ENCODE measurements at regions not wholly inside any gene's neighbourhood (a gene's known extent, or its start where the extent isn't known, plus 50 kb on each side); places are given as distances from the start of the nearest gene placed in this dataset.

DNA sequence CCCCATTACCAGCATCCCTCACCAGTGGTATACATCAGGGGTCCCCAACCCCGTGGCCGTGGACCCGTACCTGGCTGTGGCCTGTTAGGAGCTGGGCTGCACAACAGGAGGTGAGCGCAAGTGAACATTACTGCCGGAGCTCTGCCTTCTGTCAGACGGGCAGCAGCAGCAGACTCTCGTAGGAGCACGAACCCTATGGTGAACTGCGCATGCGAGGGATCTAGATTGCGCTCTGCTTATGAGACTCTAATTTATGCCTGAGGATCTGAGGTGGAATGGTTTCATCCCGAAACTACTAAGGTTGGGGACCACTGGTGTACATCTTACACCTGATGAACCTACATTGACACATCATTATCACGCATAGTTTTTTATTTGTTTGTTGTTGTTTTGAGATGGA is 52.8 kb upstream of the DHX15 start:
- CTCF ChIA-PET: no interaction called here
- H3K27me3 ChIP-seq (ENCODE audit: control insufficient read depth, insufficient read depth, low read length): no peaks in the 10 kb centered on the region; the same call in none of the 2 replicates
- DNase-seq (ENCODE audit: low read depth): no peak
- no peak overlapping the region for H3K4me3 ChIP-seq (ENCODE audit: low read depth, low read length)
- H3K36me3 ChIP-seq (ENCODE audit: control insufficient read depth, insufficient read depth, low read length): no peaks in the 10 kb centered on the region
- TF ChIP-seq CTCF (IDR thresholded peaks at IDR 0.05; ENCODE audit: insufficient read depth, low read depth, low read length): no peak
- POLR2A ChIA-PET: no interaction called here

GRCh38 chr4:24638396-24638875 is 54.1 kb upstream of the DHX15 start:
- CTCF ChIA-PET: no interaction called here
- TF ChIP-seq CTCF (IDR thresholded peaks at IDR 0.05; ENCODE audit: insufficient read depth, low read depth, low read length): no peak

DNA sequence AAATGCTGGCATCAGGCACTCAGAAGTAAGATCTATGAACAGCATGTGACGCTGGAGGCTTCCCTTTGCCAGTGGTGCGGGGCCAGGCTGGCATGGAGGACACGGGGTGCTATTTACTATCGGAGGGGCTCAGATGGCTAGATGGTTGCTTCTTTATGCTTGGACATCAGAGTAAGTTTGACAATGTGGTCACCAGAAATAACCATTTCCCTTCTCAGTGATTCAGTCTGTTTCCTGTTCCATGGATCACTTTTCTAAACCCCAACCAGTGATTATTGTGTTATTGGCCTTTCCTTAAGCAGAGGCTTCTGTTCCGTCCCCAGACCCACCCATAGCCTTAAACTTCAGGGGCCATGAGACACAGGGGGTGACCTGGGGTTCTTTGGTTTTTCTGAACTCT is 55.4 kb upstream of the DHX15 start:
- no peaks in the 10 kb centered on the region; the same call in none of the 2 replicates for H3K27me3 ChIP-seq (ENCODE audit: control insufficient read depth, insufficient read depth, low read length)
- POLR2A ChIA-PET: no interaction called here
- DNase-seq (ENCODE audit: low read depth): no peak
- CTCF ChIA-PET: interaction anchor here (0.6 to 1.9 kb wide), 2 partner anchors 9 to 820 kb away, joined by 3 to 7 read pairs; no protein-coding TSS in a partner anchor
- no peaks in the 10 kb centered on the region for H3K36me3 ChIP-seq (ENCODE audit: control insufficient read depth, insufficient read depth, low read length)
- no peak overlapping the region for H3K4me3 ChIP-seq (ENCODE audit: low read depth, low read length)
- TF ChIP-seq CTCF (IDR thresholded peaks at IDR 0.05; ENCODE audit: insufficient read depth, low read depth, low read length): no peak

More at GRCh38 chr4:24638396-24638875, 54.1 kb upstream of the DHX15 start:
- POLR2A ChIA-PET: no interaction called here
- Histone ChIP-seq H3K27me3 (ENCODE audit: control insufficient read depth, insufficient read depth, low read length) (no peaks in the 10 kb centered on the region; the same call in none of the 2 replicates), H3K4me3 (ENCODE audit: low read depth, low read length) (no peak overlapping the region), H3K36me3 (ENCODE audit: control insufficient read depth, insufficient read depth, low read length) (no peaks in the 10 kb centered on the region)
- no peak for DNase-seq (ENCODE audit: low read depth)

DNA sequence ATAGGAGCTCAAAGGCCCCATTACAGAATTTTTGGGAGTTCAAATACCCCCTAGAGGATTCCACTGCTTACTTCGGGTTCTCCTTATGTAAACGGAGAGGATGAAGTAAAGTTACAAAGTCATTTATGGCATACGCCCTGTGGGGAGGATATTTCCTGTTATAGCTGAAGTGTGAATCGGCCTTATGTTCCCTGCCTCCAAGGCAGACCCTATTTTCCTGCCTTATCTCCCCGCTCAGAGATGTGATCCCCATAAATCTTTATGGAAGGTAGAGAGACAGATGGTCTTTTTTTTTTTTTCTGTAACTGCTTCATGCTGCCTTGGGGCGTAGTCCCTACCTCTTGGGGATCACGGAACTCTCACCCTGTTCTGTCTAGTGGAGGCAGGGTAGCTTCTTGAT is 56.0 kb upstream of the DHX15 start:
- no peak for DNase-seq (ENCODE audit: low read depth)
- no peak overlapping the region for H3K4me3 ChIP-seq (ENCODE audit: low read depth, low read length)
- ChIA-PET POLR2A (interaction anchor here (0.7 kb wide), 1 partner anchor 56 kb away, joined by 13 read pairs; the partner anchor contains the start of gene DHX15), CTCF (interaction anchor here (0.6 to 1.9 kb wide), 2 partner anchors 9 to 820 kb away, joined by 3 to 7 read pairs; no protein-coding TSS in a partner anchor)
- no peaks in the 10 kb centered on the region; the same call in none of the 2 replicates for H3K27me3 ChIP-seq (ENCODE audit: control insufficient read depth, insufficient read depth, low read length)
- H3K36me3 ChIP-seq (ENCODE audit: control insufficient read depth, insufficient read depth, low read length): no peaks in the 10 kb centered on the region
- no peak for TF ChIP-seq CTCF (IDR thresholded peaks at IDR 0.05; ENCODE audit: insufficient read depth, low read depth, low read length)

DNA sequence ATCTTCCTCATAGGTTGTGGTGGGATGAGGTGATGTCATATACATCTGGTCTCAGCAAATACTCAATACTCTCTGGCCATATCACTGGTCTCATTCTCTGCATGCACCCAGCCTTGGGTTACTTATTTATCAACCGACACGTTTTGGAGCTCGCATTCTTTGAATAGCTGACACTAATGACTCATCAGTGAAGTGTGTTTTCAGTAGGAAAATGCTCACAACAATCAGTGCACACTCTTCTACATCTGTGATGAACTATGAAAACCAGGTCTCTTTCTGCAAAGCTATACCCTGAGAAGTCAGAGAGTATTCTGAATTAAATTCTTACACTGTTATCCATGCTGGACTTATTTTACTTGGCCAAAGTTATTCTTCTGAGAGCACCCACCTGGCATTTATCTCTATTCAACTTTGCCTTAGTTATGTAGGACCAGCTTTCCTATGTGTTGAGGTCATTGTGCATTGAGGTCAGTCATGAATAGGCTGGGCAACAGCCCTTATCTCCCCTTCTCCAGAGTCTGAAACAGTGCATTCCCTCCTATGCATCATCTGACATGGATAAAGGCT is 58.7 kb upstream of the DHX15 start:
- DNase-seq (ENCODE audit: low read depth): peak; percentile 37
- Histone ChIP-seq H3K27me3 (ENCODE audit: control insufficient read depth, insufficient read depth, low read length) (no peaks in the 10 kb centered on the region; the same call in none of the 2 replicates), H3K4me3 (ENCODE audit: low read depth, low read length) (no peak overlapping the region), H3K36me3 (ENCODE audit: control insufficient read depth, insufficient read depth, low read length) (no peaks in the 10 kb centered on the region)
- ChIA-PET POLR2A (interaction anchor here (0.6 to 0.7 kb wide), 3 partner anchors 22 to 1481 kb away, joined by 3 to 11 read pairs (median 6); no protein-coding TSS in a partner anchor), CTCF (no interaction called here)
- no peak for TF ChIP-seq CTCF (IDR thresholded peaks at IDR 0.05; ENCODE audit: insufficient read depth, low read depth, low read length)

Data from BJ (cell line).